ENCODE measurements at regions not wholly inside any gene's neighbourhood (a gene's known extent, or its start where the extent isn't known, plus 50 kb on each side); places are given as distances from the start of the nearest gene placed in this dataset.

- DNase-seq (ENCODE audit: low spot score), result no peak
Observed at GRCh38 chr1:69148731-69149130, 419.0 kb upstream of the LRRC7 start.

GRCh38 chr1:69157046-69157756 is 410.5 kb upstream of the LRRC7 start:
- DNase-seq (ENCODE audit: low spot score), result no peak

GRCh38 chr1:69163241-69163640 is 404.5 kb upstream of the LRRC7 start:
- no peak for DNase-seq (ENCODE audit: low spot score)

GRCh38 chr1:69163779-69164178 is 403.9 kb upstream of the LRRC7 start:
- DNase-seq (ENCODE audit: low spot score), result no peak

- DNase-seq (ENCODE audit: low spot score), result no peak
Observed at GRCh38 chr1:69167876-69168275, 399.8 kb upstream of the LRRC7 start.

GRCh38 chr1:69171248-69171647 is 396.5 kb upstream of the LRRC7 start:
- DNase-seq (ENCODE audit: low spot score), result no peak

GRCh38 chr1:69172003-69173000 is 395.4 kb upstream of the LRRC7 start:
- no peak for DNase-seq (ENCODE audit: low spot score)

GRCh38 chr1:69175053-69175452 is 392.7 kb upstream of the LRRC7 start:
- DNase-seq (ENCODE audit: low spot score), result no peak

- no peak for DNase-seq (ENCODE audit: low spot score)
Observed at GRCh38 chr1:69180358-69180757, 387.4 kb upstream of the LRRC7 start.

- no peak for DNase-seq (ENCODE audit: low spot score)
Observed at GRCh38 chr1:69185378-69185777, 382.3 kb upstream of the LRRC7 start.

- no peak for DNase-seq (ENCODE audit: low spot score)
Observed at GRCh38 chr1:69191335-69191734, 376.4 kb upstream of the LRRC7 start.

- peak; percentile 17 for DNase-seq (ENCODE audit: low spot score)
Observed at GRCh38 chr1:69195136-69195535, 372.6 kb upstream of the LRRC7 start.

- no peak for DNase-seq (ENCODE audit: low spot score)
Observed at GRCh38 chr1:69196071-69196470, 371.7 kb upstream of the LRRC7 start.

- no peak for DNase-seq (ENCODE audit: low spot score)
Observed at GRCh38 chr1:69197816-69198215, 369.9 kb upstream of the LRRC7 start.

GRCh38 chr1:69201716-69202115 is 366.0 kb upstream of the LRRC7 start:
- DNase-seq (ENCODE audit: low spot score), result no peak

- DNase-seq (ENCODE audit: low spot score), result no peak
Observed at GRCh38 chr1:69203166-69203565, 364.6 kb upstream of the LRRC7 start.

- no peak for DNase-seq (ENCODE audit: low spot score)
Observed at GRCh38 chr1:69213644-69214043, 354.1 kb upstream of the LRRC7 start.

- DNase-seq (ENCODE audit: low spot score), result no peak
Observed at GRCh38 chr1:69215883-69216282, 351.8 kb upstream of the LRRC7 start.

GRCh38 chr1:69220672-69221071 is 347.1 kb upstream of the LRRC7 start:
- DNase-seq (ENCODE audit: low spot score), result no peak

- no peak for DNase-seq (ENCODE audit: low spot score)
Observed at GRCh38 chr1:69221524-69221923, 346.2 kb upstream of the LRRC7 start.

GRCh38 chr1:69223156-69223555 is 344.6 kb upstream of the LRRC7 start:
- DNase-seq (ENCODE audit: low spot score), result no peak

GRCh38 chr1:69228501-69228900 is 339.2 kb upstream of the LRRC7 start:
- DNase-seq (ENCODE audit: low spot score), result no peak

GRCh38 chr1:69230208-69230607 is 337.5 kb upstream of the LRRC7 start:
- no peak for DNase-seq (ENCODE audit: low spot score)
